ENCODE measurements at regions not wholly inside any gene's neighbourhood (a gene's known extent, or its start where the extent isn't known, plus 50 kb on each side); places are given as distances from the start of the nearest gene placed in this dataset.

GRCh38 chr3:153078826-153079225 is 83.2 kb upstream of the RAP2B start:
- TF ChIP-seq, protein P1, sequence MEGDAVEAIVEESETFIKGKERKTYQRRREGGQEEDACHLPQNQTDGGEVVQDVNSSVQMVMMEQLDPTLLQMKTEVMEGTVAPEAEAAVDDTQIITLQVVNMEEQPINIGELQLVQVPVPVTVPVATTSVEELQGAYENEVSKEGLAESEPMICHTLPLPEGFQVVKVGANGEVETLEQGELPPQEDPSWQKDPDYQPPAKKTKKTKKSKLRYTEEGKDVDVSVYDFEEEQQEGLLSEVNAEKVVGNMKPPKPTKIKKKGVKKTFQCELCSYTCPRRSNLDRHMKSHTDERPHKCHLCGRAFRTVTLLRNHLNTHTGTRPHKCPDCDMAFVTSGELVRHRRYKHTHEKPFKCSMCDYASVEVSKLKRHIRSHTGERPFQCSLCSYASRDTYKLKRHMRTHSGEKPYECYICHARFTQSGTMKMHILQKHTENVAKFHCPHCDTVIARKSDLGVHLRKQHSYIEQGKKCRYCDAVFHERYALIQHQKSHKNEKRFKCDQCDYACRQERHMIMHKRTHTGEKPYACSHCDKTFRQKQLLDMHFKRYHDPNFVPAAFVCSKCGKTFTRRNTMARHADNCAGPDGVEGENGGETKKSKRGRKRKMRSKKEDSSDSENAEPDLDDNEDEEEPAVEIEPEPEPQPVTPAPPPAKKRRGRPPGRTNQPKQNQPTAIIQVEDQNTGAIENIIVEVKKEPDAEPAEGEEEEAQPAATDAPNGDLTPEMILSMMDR (IDR thresholded peaks at IDR 0.05) = no peak
- TF ChIP-seq CHD4 (IDR thresholded peaks at IDR 0.05; ENCODE audit: borderline replicate concordance) (no peak), CEBPB (IDR thresholded peaks at IDR 0.05) (no peak), ESRRA (IDR thresholded peaks at IDR 0.05; ENCODE audit: borderline replicate concordance, low read length) (no peak), SMC3 (IDR thresholded peaks at IDR 0.05) (no peak), NFE2L2 (conservative IDR thresholded peaks at IDR 0.05; ENCODE audit: low read length) (no peak), RAD21 (conservative IDR thresholded peaks at IDR 0.05 in 1 of 2, IDR thresholded peaks at IDR 0.05 in 1 of 2) (no peak), RNF2 (IDR thresholded peaks at IDR 0.05; ENCODE audit: borderline replicate concordance, low read depth) (no peak), PBX3 (IDR thresholded peaks at IDR 0.05) (no peak), POLR2A (IDR thresholded peaks at IDR 0.05; ENCODE audit: low read length) (no peak)
